A673 (cell line): ENCODE measurements at regions not wholly inside any gene's neighbourhood (a gene's known extent, or its start where the extent isn't known, plus 50 kb on each side); places are given as distances from the start of the nearest gene placed in this dataset.

Experiments
- BruUV-seq: library from RNA; stranded (reverse); fragments of 400-500 nt; replicated peaks from 2 replicates; lab custom pipeline; 2021; lab: Mats Ljungman, UMichigan
- CTCF ChIA-PET: fragments of 300-600 bp; sonication (Branson Sonifier 250); formaldehyde crosslinking; loops from one replicate; lab custom pipeline; 2022; ENCODE audit warnings: antibody characterized with exemption; lab: Charles Lee
- POLR2A ChIA-PET: fragments of 300-600 bp; sonication (Branson Sonifier 250); formaldehyde crosslinking; loops from one replicate; lab custom pipeline; 2022; ENCODE audit warnings: antibody characterized with exemption; ENCODE audit not compliant: low non-redundant PET; lab: Charles Lee
- DNase-seq: peaks from one replicate; pipeline ENCODE4 v3.0.0-alpha.2; 2015; ENCODE audit warnings: low spot score
- H3K27ac ChIP-seq: fragments of 200-600 bp; sonication (generic); 2 replicates; pipeline ENCODE4 v1.5.1; 2016; ENCODE audit warnings: mixed run types, low read depth, mild to moderate bottlenecking, mixed read lengths, antibody characterized with exemption, low read length; ENCODE audit not compliant: poor library complexity, severe bottlenecking
- H3K27me3 ChIP-seq: fragments of 200-600 bp; sonication (generic); replicated peaks from 2 replicates; pipeline ENCODE4 v1.6.1; 2017; ENCODE audit warnings: mixed run types, low read depth, mild to moderate bottlenecking, mixed read lengths, antibody characterized with exemption, low read length; ENCODE audit not compliant: insufficient read depth, poor library complexity
- H3K36me3 ChIP-seq: fragments of 200-600 bp; sonication (generic); 2 replicates; pipeline ENCODE4 v1.6.1; 2016; ENCODE audit warnings: mixed run types, mild to moderate bottlenecking, mixed read lengths, antibody characterized with exemption, low read length; ENCODE audit not compliant: insufficient read depth, poor library complexity, severe bottlenecking
- H3K4me1 ChIP-seq: fragments of 200-600 bp; sonication (generic); 2 replicates; pipeline ENCODE4 v1.6.1; 2017; ENCODE audit warnings: mixed run types, mild to moderate bottlenecking, mixed read lengths, antibody characterized with exemption, low read length; ENCODE audit not compliant: insufficient read depth, poor library complexity, severe bottlenecking
- H3K4me3 ChIP-seq: fragments of 200-600 bp; sonication (generic); 2 replicates; pipeline ENCODE4 v1.5.1; 2016; ENCODE audit warnings: low read depth, mixed run types, mild to moderate bottlenecking, mixed read lengths, low read length; ENCODE audit not compliant: poor library complexity, severe bottlenecking
- H3K9me3 ChIP-seq: fragments of 200-600 bp; sonication (generic); 2 replicates; pipeline ENCODE4 v1.6.1; 2016; ENCODE audit warnings: mixed run types, low read depth, mild to moderate bottlenecking, mixed read lengths, antibody characterized with exemption, low read length; ENCODE audit not compliant: poor library complexity, severe bottlenecking
- CTCF ChIP-seq: fragments of 300-800, 200-600 bp; sonication (generic); conservative IDR thresholded peaks from 2 replicates; pipeline ENCODE4 v1.5.1; 2017; ENCODE audit warnings: low read depth, mild to moderate bottlenecking, antibody characterized with exemption, low read length, moderate library complexity, mixed read lengths
- EZH2 ChIP-seq: fragments of 200-600 bp; sonication (generic); IDR thresholded peaks from 2 replicates; pipeline ENCODE4 v1.6.1; 2017; ENCODE audit warnings: borderline replicate concordance, low read depth, mild to moderate bottlenecking, mixed read lengths, antibody characterized with exemption, low read length; ENCODE audit not compliant: poor library complexity, severe bottlenecking
- intact Hi-C: fragments of 100-400 bp; cut with micrococcal nuclease; formaldehyde crosslinking; loops from one replicate; pipeline ENCODE4 v1.10.0; 2022; ENCODE audit not compliant: unreplicated experiment

GRCh38 chr2:216306868-216307267 lies 65.4 kb downstream of the MARCHF4 start:
- DNase-seq, result no peak
- H3K9me3 ChIP-seq, result no peaks in the 10 kb centered on the region
- H3K36me3 ChIP-seq, result no peaks in the 10 kb centered on the region
- TF ChIP-seq EZH2, result no peak
- TF ChIP-seq CTCF, result no peak
- ChIA-PET POLR2A (no interaction called here), CTCF (interaction anchor here (0.7 kb wide), 1 partner anchor 23 kb away, joined by 3 read pairs; no protein-coding TSS in a partner anchor)
- no peak overlapping the region for H3K27ac ChIP-seq
- no peak overlapping the region for H3K4me3 ChIP-seq
- no TSS peak for BruUV-seq
- no peaks in the 10 kb centered on the region for H3K27me3 ChIP-seq
- intact Hi-C loops, result no loop called here
- H3K4me1 ChIP-seq, result no peaks in the 10 kb centered on the region

- intact Hi-C loops, result no loop called here
Measured at GRCh38 chr2:216305574-216305973, 66.7 kb downstream of the MARCHF4 start.

GRCh38 chr2:216302981-216303676 lies 69.2 kb downstream of the MARCHF4 start:
- Histone ChIP-seq H3K27me3 (no peaks in the 10 kb centered on the region), H3K9me3 (no peaks in the 10 kb centered on the region), H3K27ac (no peak overlapping the region), H3K4me3 (no peak overlapping the region), H3K36me3 (no peaks in the 10 kb centered on the region), H3K4me1 (no peaks in the 10 kb centered on the region)
- TF ChIP-seq CTCF (no peak), EZH2 (no peak)
- CTCF ChIA-PET, result no interaction called here
- DNase-seq, result no peak
- intact Hi-C loops, result no loop called here
- no TSS peak for BruUV-seq
- POLR2A ChIA-PET, result no interaction called here

More at GRCh38 chr2:216305574-216305973, 66.7 kb downstream of the MARCHF4 start:
- POLR2A ChIA-PET, result no interaction called here
- H3K4me3 ChIP-seq, result no peak overlapping the region
- no peaks in the 10 kb centered on the region for H3K36me3 ChIP-seq
- CTCF ChIA-PET, result no interaction called here
- H3K9me3 ChIP-seq, result no peaks in the 10 kb centered on the region
- no peak for TF ChIP-seq EZH2
- no peak for TF ChIP-seq CTCF
- H3K4me1 ChIP-seq, result no peaks in the 10 kb centered on the region
- no peaks in the 10 kb centered on the region for H3K27me3 ChIP-seq
- BruUV-seq, result no TSS peak
- no peak for DNase-seq
- no peak overlapping the region for H3K27ac ChIP-seq
